ENCODE measurements at regions not wholly inside any gene's neighbourhood (a gene's known extent, or its start where the extent isn't known, plus 50 kb on each side); places are given as distances from the start of the nearest gene placed in this dataset.
A peak's percentile ranks its signal among the peaks of the same experiment; 100 is the strongest.

GRCh38 chr5:60323596-60323995 is 376.4 kb downstream of the DEPDC1B start:
- TF ChIP-seq CTCF (conservative IDR thresholded peaks at IDR 0.05; ENCODE audit: low read depth, low read length) = no peak
- H3K4me3 ChIP-seq (ENCODE audit: low read depth, low read length) = no peak overlapping the region
- DNase-seq (ENCODE audit: low read depth) = no peak

GRCh38 chr5:60312098-60312497 is 387.9 kb downstream of the DEPDC1B start:
- no peak for TF ChIP-seq CTCF (conservative IDR thresholded peaks at IDR 0.05; ENCODE audit: low read depth, low read length)
- no peak for DNase-seq (ENCODE audit: low read depth)
- H3K4me3 ChIP-seq (ENCODE audit: low read depth, low read length) = no peak overlapping the region

GRCh38 chr5:60299944-60300343 is 400.0 kb downstream of the DEPDC1B start:
- TF ChIP-seq CTCF (conservative IDR thresholded peaks at IDR 0.05; ENCODE audit: low read depth, low read length) = no peak
- DNase-seq (ENCODE audit: low read depth) = no peak
- H3K4me3 ChIP-seq (ENCODE audit: low read depth, low read length) = no peak overlapping the region

- TF ChIP-seq CTCF (conservative IDR thresholded peaks at IDR 0.05; ENCODE audit: low read depth, low read length) = no peak
- no peak for DNase-seq (ENCODE audit: low read depth)
- no peak overlapping the region for H3K4me3 ChIP-seq (ENCODE audit: low read depth, low read length)
Measured at GRCh38 chr5:60297658-60298057, 402.3 kb downstream of the DEPDC1B start.

- TF ChIP-seq CTCF (conservative IDR thresholded peaks at IDR 0.05; ENCODE audit: low read depth, low read length) = peak; percentile 88
- H3K4me3 ChIP-seq (ENCODE audit: low read depth, low read length) = no peak overlapping the region
- peak; percentile 72 for DNase-seq (ENCODE audit: low read depth)
Measured at GRCh38 chr5:60295423-60295822, 401.9 kb upstream of the PDE4D start.

- TF ChIP-seq CTCF (conservative IDR thresholded peaks at IDR 0.05; ENCODE audit: low read depth, low read length) = no peak
- H3K4me3 ChIP-seq (ENCODE audit: low read depth, low read length) = no peak overlapping the region
- DNase-seq (ENCODE audit: low read depth) = no peak
Measured at GRCh38 chr5:60293518-60293917, 400.0 kb upstream of the PDE4D start.

- DNase-seq (ENCODE audit: low read depth) = peak; percentile 85
- peak; percentile 94 for TF ChIP-seq CTCF (conservative IDR thresholded peaks at IDR 0.05; ENCODE audit: low read depth, low read length)
- H3K4me3 ChIP-seq (ENCODE audit: low read depth, low read length) = no peak overlapping the region
Measured at GRCh38 chr5:60287174-60287771, 393.7 kb upstream of the PDE4D start.

All from choroid plexus epithelial cell (primary cell).